MCF 10A (cell line): ENCODE measurements at regions not wholly inside any gene's neighbourhood (a gene's known extent, or its start where the extent isn't known, plus 50 kb on each side); places are given as distances from the start of the nearest gene placed in this dataset.
"Not testable (repeated sequence)": the region's sequence is repeated elsewhere in the genome, so short reads cannot be mapped to it uniquely, and the experiment has no call there.

Experiments
- BruUV-seq: library from RNA; stranded (reverse); fragments of 400-500 nt; replicated peaks from 2 replicates; lab custom pipeline; 2021; lab: Mats Ljungman, UMichigan
- CTCF ChIA-PET: fragments of 300-600 bp; sonication (Branson Sonifier 250); formaldehyde crosslinking; extraction: SDS; loops from one replicate; lab custom pipeline; 2021; ENCODE audit warnings: antibody characterized with exemption, inconsistent platforms; lab: Yijun Ruan, JAX
- POLR2A ChIA-PET: fragments of 300-600, 350-650 bp; sonication (Branson Sonifier 250); formaldehyde crosslinking; extraction: SDS; loops from one replicate; lab custom pipeline; 2020; ENCODE audit warnings: antibody characterized with exemption, inconsistent platforms; lab: Yijun Ruan, JAX
- DNase-seq: peaks from one replicate; pipeline ENCODE4 v3.0.0-alpha.2; 2018; ENCODE audit not compliant: unreplicated experiment
- H3K27ac Mint-ChIP-seq: one replicate; pipeline ENCODE4 v1.8.0; 2022; ENCODE audit warnings: mild to moderate bottlenecking, low read depth, mixed read lengths; ENCODE audit not compliant: unreplicated experiment
- H3K27me3 Mint-ChIP-seq: one replicate; pipeline ENCODE4 v1.8.0; 2022; ENCODE audit warnings: mixed read lengths; ENCODE audit not compliant: insufficient read depth, unreplicated experiment
- H3K36me3 Mint-ChIP-seq: one replicate; pipeline ENCODE4 v1.8.0; 2022; ENCODE audit warnings: mild to moderate bottlenecking, moderate library complexity, mixed read lengths; ENCODE audit not compliant: insufficient read depth, unreplicated experiment
- H3K4me1 Mint-ChIP-seq: one replicate; pipeline ENCODE4 v1.8.0; 2022; ENCODE audit warnings: mixed read lengths; ENCODE audit not compliant: insufficient read depth, unreplicated experiment
- H3K4me3 Mint-ChIP-seq: one replicate; pipeline ENCODE4 v1.8.0; 2022; ENCODE audit warnings: mild to moderate bottlenecking, moderate library complexity, mixed read lengths; ENCODE audit not compliant: unreplicated experiment
- H3K9me3 Mint-ChIP-seq: one replicate; pipeline ENCODE4 v1.8.0; 2022; ENCODE audit warnings: mixed read lengths; ENCODE audit not compliant: unreplicated experiment
- intact Hi-C: fragments of 100-400 bp; cut with micrococcal nuclease; formaldehyde crosslinking; loops from 2 replicates; pipeline ENCODE4 v1.14.1; 2022
- TF ChIP-seq, protein P1 (sequence below): fragments of 200-600 bp; IDR thresholded peaks from one replicate; pipeline ENCODE4 v1.8.0; 2022; ENCODE audit warnings: antibody characterized with exemption, mild to moderate bottlenecking; ENCODE audit not compliant: unreplicated experiment

DNA sequence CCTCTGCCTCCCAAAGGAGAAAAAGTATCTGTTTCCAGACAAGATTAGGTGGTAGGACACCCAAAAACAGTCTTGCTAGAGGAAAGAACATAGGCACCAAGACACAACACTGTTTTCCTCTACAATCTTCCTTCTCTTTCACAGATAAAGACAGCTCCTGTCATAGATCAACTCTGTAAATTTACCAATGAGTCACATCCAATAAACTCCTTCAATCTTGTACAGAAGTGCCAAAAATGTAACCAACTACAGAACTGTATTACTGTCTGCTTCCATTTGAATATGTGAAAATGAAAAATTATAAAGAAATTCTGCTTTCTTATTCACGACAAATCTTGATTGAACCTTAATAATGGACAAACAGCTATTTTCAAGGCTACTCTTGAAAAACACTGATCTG is 286.9 kb downstream of the PLK2 start:
- intact Hi-C loops: no loop called here
- ChIA-PET CTCF (no interaction called here), POLR2A (no interaction called here)
- DNase-seq: no peak
- TF ChIP-seq, protein P1, sequence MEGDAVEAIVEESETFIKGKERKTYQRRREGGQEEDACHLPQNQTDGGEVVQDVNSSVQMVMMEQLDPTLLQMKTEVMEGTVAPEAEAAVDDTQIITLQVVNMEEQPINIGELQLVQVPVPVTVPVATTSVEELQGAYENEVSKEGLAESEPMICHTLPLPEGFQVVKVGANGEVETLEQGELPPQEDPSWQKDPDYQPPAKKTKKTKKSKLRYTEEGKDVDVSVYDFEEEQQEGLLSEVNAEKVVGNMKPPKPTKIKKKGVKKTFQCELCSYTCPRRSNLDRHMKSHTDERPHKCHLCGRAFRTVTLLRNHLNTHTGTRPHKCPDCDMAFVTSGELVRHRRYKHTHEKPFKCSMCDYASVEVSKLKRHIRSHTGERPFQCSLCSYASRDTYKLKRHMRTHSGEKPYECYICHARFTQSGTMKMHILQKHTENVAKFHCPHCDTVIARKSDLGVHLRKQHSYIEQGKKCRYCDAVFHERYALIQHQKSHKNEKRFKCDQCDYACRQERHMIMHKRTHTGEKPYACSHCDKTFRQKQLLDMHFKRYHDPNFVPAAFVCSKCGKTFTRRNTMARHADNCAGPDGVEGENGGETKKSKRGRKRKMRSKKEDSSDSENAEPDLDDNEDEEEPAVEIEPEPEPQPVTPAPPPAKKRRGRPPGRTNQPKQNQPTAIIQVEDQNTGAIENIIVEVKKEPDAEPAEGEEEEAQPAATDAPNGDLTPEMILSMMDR: no peak
- no TSS peak for BruUV-seq
- Mint-ChIP-seq H3K27me3 (no peaks in the 10 kb centered on the region), H3K4me1 (no peaks in the 10 kb centered on the region), H3K36me3 (no peaks in the 10 kb centered on the region), H3K4me3 (no peak overlapping the region), H3K9me3 (no peaks in the 10 kb centered on the region), H3K27ac (peak overlapping the region; percentile 11)

DNA sequence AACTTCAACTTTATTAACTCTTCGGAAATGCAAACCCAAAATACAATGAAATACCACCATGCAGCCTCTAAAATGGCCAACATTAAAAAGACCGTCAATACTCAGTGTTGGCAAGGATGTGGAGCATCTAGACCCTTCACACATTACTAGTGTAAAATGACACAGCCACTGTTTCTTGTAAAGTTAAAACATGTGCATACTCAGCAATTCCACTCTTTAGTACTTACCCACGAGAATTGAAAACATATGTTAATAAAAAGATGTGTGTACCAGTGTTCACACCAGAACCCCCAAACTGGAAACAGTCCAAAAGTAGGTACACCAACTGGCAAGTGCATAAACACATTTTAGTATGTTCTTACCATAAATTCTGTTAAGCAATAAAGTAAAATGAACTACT is 294.7 kb downstream of the PLK2 start:
- ChIA-PET POLR2A (no interaction called here), CTCF (interaction anchor here (0.6 kb wide), 1 partner anchor 608 kb away, joined by 4 read pairs; no protein-coding TSS in a partner anchor)
- intact Hi-C loops: no loop called here
- no TSS peak for BruUV-seq
- Mint-ChIP-seq H3K27me3 (no peaks in the 10 kb centered on the region), H3K9me3 (no peaks in the 10 kb centered on the region), H3K27ac (no peak overlapping the region), H3K36me3 (no peaks in the 10 kb centered on the region), H3K4me3 (no peak overlapping the region), H3K4me1 (no peaks in the 10 kb centered on the region)
- no peak for DNase-seq
- TF ChIP-seq, protein P1: no peak

DNA sequence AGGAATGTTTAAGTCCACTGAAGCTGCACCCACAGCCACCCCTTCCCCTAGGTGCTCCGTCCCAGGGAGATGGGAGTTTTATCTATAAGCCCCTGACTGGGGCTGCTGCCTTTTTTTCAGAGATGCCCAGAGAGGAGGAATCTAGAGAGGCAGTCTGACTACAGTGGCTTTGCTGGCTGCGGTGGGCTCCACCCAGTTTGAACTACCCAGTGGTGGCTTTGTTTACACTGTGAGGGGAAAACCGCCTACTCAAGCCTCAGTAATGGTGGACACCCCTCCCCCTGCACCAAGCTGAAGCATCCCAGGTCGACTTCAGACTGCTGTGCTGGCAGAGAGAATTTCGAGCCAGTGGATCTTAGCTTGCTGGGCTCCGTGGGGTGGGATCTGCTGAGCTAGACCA is 298.0 kb downstream of the PLK2 start:
- intact Hi-C loops, H3K4me1 Mint-ChIP-seq, H3K4me3 Mint-ChIP-seq, H3K9me3 Mint-ChIP-seq, H3K27ac Mint-ChIP-seq, POLR2A ChIA-PET, H3K36me3 Mint-ChIP-seq, H3K27me3 Mint-ChIP-seq, BruUV-seq, DNase-seq: not testable (repeated sequence)
- CTCF ChIA-PET: interaction anchor here (0.8 kb wide), 1 partner anchor 279 kb away, joined by 3 read pairs; no protein-coding TSS in a partner anchor

DNA sequence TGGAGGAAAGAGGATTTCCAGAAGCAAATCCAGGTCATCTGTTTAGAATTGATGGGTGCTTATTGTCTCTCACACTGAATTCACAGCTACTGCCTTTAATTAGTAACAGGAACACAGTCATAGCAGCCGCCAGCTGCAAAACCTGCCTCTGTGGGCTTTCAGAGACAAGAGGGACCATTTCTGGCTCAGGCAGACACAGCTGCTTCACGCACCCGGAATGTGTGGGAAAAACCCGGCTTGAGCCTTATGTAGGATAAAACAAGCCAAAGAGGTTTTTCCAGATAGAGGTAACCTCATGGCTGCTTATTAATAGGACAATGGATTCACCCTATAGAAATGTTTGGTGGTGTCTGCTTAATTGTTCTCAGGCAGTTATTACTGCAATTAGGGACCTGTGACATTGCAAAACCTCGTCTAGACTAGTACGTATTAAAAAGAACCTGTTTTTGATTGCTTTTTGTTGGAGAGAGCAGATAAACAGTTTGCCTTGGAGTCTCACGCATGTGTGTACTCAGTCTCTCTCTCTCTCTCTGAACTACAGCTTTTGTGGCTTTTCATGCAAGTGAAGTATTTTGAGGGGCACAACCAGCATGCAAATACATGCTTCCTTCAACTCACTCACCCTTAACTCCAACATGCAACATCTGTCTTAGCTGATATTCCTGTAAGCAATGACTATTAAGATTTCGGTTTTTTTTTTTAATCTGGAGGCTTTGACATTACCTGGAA is 302.7 kb downstream of the PLK2 start:
- Mint-ChIP-seq H3K9me3 (no peaks in the 10 kb centered on the region), H3K4me1 (no peaks in the 10 kb centered on the region), H3K36me3 (no peaks in the 10 kb centered on the region), H3K27ac (no peak overlapping the region), H3K4me3 (no peak overlapping the region), H3K27me3 (no peaks in the 10 kb centered on the region)
- CTCF ChIA-PET: interaction anchor here (0.6 to 1.0 kb wide), 3 partner anchors 28 to 859 kb away, joined by 3 to 7 read pairs (median 3); no protein-coding TSS in a partner anchor
- intact Hi-C loops: no loop called here
- TF ChIP-seq, protein P1: no peak
- no peak for DNase-seq
- POLR2A ChIA-PET: interaction anchor here (0.8 kb wide), 1 partner anchor 245 kb away, joined by 3 read pairs; no protein-coding TSS in a partner anchor
- no TSS peak for BruUV-seq
